ENCODE measurements at regions not wholly inside any gene's neighbourhood (a gene's known extent, or its start where the extent isn't known, plus 50 kb on each side); places are given as distances from the start of the nearest gene placed in this dataset.

DNA sequence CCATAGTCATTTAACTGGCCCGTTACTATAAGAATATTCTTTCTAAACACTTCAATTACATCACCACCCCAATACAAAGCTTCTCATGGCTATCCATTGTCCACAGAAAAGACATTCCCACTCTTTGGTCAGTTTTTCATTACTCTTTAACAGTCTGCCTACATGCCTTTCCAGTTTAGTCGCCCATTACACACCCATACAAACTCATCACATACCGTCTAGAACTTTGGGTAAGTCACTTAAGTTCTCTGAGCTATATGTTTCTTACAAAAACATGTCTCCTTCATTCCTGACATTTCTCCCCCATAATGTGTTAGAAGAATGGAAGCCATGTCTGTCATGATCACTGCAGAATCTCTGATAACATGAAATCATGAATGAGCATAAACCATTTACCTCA, 108.2 kb upstream of the STK17B start:
- no peak for ATAC-seq
- Histone ChIP-seq H3K4me1 (ENCODE audit: control insufficient read depth in 1 of 2, insufficient read depth in 2 of 2, low read length in 2 of 2) (no peaks in the 10 kb centered on the region), H3K27me3 (ENCODE audit: insufficient read depth, low read length) (no peaks in the 10 kb centered on the region), H3K9ac (ENCODE audit: low read length) (no peak overlapping the region), H3K4me2 (ENCODE audit: low read length) (no peak overlapping the region), H3K4me3 (replicated peaks in 1 of 2; ENCODE audit: low read depth in 1 of 2, low read length in 2 of 2) (no peak overlapping the region), H4K20me1 (ENCODE audit: insufficient read depth) (no peaks in the 10 kb centered on the region), H3K9me3 (ENCODE audit: control insufficient read depth in 1 of 2, insufficient read depth in 1 of 2, low read depth in 1 of 2, low read length in 2 of 2) (no peaks in the 10 kb centered on the region), H3K9me2 (ENCODE audit: insufficient read depth) (no peaks in the 10 kb centered on the region), H3K36me3 (ENCODE audit: control insufficient read depth in 1 of 2, insufficient read depth in 2 of 2, low read length in 2 of 2) (no peaks in the 10 kb centered on the region), H2AFZ (ENCODE audit: low read depth, low read length, poor library complexity, severe bottlenecking) (no peak overlapping the region), H3K27ac (ENCODE audit: low read depth, low read length) (no peak overlapping the region), H3K79me2 (ENCODE audit: insufficient read depth, low read length) (no peaks in the 10 kb centered on the region)
- DNase-seq (ENCODE audit: low read depth, low spot score) = no peak
- POLR2A ChIA-PET = no interaction called here
- intact Hi-C loops (cut with micrococcal nuclease) = loop anchor here (10.0 kb wide), 1 partner anchor 375 kb away; no protein-coding TSS in a partner anchor
- no TSS peak for BruUV-seq (replicated peaks)
- CTCF ChIA-PET = no interaction called here
- TF ChIP-seq POLR2A (IDR thresholded peaks at IDR 0.05; ENCODE audit: borderline replicate concordance, extremely low read depth, insufficient read depth, insufficient read length) = no peak
- no peak for TF ChIP-seq ZFX (IDR thresholded peaks at IDR 0.05)
- TF ChIP-seq ZNF274 (IDR thresholded peaks at IDR 0.05; ENCODE audit: low read depth, low read length) = no peak
- no peak for TF ChIP-seq JUND (IDR thresholded peaks at IDR 0.05)
- no peak for TF ChIP-seq POLR2AphosphoS5 (IDR thresholded peaks at IDR 0.05; ENCODE audit: low read depth, low read length)
- RAD21 ChIA-PET (ENCODE audit: low non-redundant PET in 1 of 2, low total read pairs in 2 of 2, uncharacterized antibody in 2 of 2, unreplicated experiment in 2 of 2) = no interaction called here

DNA sequence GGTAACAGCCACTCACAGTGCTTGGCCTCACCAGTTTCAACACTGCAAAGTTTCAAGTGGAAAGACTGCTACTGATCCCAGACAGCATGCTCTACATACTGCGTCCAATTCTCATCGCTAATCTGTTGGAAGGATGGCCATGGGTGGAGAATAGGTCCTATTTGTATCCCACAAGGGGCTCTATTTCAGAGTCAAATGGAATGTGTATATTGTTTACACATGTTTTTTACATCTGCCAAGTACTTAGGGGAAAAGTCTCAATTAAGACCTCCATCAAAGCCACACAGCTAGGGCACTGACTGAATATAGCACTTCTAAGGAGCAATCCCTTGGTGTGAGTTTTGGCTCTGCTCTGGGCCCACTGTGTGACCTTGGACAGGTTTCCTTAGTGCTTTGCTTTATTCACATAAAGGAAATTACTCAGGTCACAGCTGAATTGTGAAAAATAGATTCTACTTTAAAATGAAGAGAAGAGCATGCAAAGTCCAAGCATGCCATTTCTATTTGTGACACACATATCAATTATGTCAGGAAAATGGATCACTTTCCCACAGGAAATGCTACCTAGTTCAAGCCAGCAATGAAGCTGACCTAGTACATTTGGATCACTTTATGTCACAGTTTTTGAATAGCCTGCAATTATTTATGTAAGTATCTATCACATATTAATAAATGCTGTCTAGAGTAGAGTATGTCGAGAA, 112.9 kb upstream of the STK17B start:
- Histone ChIP-seq H4K20me1 (ENCODE audit: insufficient read depth) (no peaks in the 10 kb centered on the region), H3K9me3 (ENCODE audit: control insufficient read depth in 1 of 2, insufficient read depth in 1 of 2, low read depth in 1 of 2, low read length in 2 of 2) (no peaks in the 10 kb centered on the region), H3K4me1 (ENCODE audit: control insufficient read depth in 1 of 2, insufficient read depth in 2 of 2, low read length in 2 of 2) (no peaks in the 10 kb centered on the region), H3K4me2 (ENCODE audit: low read length) (no peak overlapping the region), H3K36me3 (ENCODE audit: control insufficient read depth in 1 of 2, insufficient read depth in 2 of 2, low read length in 2 of 2) (no peaks in the 10 kb centered on the region), H3K27me3 (ENCODE audit: insufficient read depth, low read length) (no peaks in the 10 kb centered on the region), H3K9me2 (ENCODE audit: insufficient read depth) (no peaks in the 10 kb centered on the region), H2AFZ (ENCODE audit: low read depth, low read length, poor library complexity, severe bottlenecking) (no peak overlapping the region), H3K4me3 (replicated peaks in 1 of 2; ENCODE audit: low read depth in 1 of 2, low read length in 2 of 2) (no peak overlapping the region), H3K79me2 (ENCODE audit: insufficient read depth, low read length) (no peaks in the 10 kb centered on the region), H3K27ac (ENCODE audit: low read depth, low read length) (no peak overlapping the region), H3K9ac (ENCODE audit: low read length) (no peak overlapping the region)
- ChIA-PET RAD21 (ENCODE audit: low non-redundant PET in 1 of 2, low total read pairs in 2 of 2, uncharacterized antibody in 2 of 2, unreplicated experiment in 2 of 2) (no interaction called here), POLR2A (no interaction called here), CTCF (no interaction called here)
- intact Hi-C loops (cut with micrococcal nuclease) = no loop called here
- ATAC-seq (no peak), DNase-seq (ENCODE audit: low read depth, low spot score) (no peak)
- no TSS peak for BruUV-seq (replicated peaks)
- TF ChIP-seq SP1 (IDR thresholded peaks at IDR 0.05; ENCODE audit: low read depth) (no peak), ELF1 (IDR thresholded peaks at IDR 0.05; ENCODE audit: borderline replicate concordance, low read depth) (no peak), JUND (IDR thresholded peaks at IDR 0.05) (no peak), POLR2A (IDR thresholded peaks at IDR 0.05; ENCODE audit: borderline replicate concordance, extremely low read depth, insufficient read depth, insufficient read length) (no peak), TCF7L2 (IDR thresholded peaks at IDR 0.05; ENCODE audit: borderline replicate concordance, extremely low read depth, insufficient read depth, insufficient read length) (no peak), CBX3 (IDR thresholded peaks at IDR 0.05; ENCODE audit: low read depth) (no peak), POLR2AphosphoS5 (IDR thresholded peaks at IDR 0.05; ENCODE audit: low read depth, low read length) (no peak), FOSL1 (IDR thresholded peaks at IDR 0.05; ENCODE audit: low read depth) (no peak), SRF (IDR thresholded peaks at IDR 0.05; ENCODE audit: low read depth) (no peak), EZH2 (IDR thresholded peaks at IDR 0.05) (no peak), RAD21 (IDR thresholded peaks at IDR 0.05; ENCODE audit: low read depth) (no peak), YY1 (IDR thresholded peaks at IDR 0.05; ENCODE audit: extremely low read depth, insufficient replicate concordance, low read depth, low read length) (no peak), EGR1 (IDR thresholded peaks at IDR 0.05; ENCODE audit: low read depth) (no peak)
- TF ChIP-seq, protein P1, sequence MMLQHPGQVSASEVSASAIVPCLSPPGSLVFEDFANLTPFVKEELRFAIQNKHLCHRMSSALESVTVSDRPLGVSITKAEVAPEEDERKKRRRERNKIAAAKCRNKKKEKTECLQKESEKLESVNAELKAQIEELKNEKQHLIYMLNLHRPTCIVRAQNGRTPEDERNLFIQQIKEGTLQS (IDR thresholded peaks at IDR 0.05) = no peak
- TF ChIP-seq, protein P2, sequence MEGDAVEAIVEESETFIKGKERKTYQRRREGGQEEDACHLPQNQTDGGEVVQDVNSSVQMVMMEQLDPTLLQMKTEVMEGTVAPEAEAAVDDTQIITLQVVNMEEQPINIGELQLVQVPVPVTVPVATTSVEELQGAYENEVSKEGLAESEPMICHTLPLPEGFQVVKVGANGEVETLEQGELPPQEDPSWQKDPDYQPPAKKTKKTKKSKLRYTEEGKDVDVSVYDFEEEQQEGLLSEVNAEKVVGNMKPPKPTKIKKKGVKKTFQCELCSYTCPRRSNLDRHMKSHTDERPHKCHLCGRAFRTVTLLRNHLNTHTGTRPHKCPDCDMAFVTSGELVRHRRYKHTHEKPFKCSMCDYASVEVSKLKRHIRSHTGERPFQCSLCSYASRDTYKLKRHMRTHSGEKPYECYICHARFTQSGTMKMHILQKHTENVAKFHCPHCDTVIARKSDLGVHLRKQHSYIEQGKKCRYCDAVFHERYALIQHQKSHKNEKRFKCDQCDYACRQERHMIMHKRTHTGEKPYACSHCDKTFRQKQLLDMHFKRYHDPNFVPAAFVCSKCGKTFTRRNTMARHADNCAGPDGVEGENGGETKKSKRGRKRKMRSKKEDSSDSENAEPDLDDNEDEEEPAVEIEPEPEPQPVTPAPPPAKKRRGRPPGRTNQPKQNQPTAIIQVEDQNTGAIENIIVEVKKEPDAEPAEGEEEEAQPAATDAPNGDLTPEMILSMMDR (IDR thresholded peaks at IDR 0.05 in 2 of 3, conservative IDR thresholded peaks at IDR 0.05 in 1 of 3; ENCODE audit: borderline replicate concordance in 1 of 3, insufficient read depth in 1 of 3, low read depth in 2 of 3, low read length in 2 of 3) = no peak
- TF ChIP-seq, protein P3, sequence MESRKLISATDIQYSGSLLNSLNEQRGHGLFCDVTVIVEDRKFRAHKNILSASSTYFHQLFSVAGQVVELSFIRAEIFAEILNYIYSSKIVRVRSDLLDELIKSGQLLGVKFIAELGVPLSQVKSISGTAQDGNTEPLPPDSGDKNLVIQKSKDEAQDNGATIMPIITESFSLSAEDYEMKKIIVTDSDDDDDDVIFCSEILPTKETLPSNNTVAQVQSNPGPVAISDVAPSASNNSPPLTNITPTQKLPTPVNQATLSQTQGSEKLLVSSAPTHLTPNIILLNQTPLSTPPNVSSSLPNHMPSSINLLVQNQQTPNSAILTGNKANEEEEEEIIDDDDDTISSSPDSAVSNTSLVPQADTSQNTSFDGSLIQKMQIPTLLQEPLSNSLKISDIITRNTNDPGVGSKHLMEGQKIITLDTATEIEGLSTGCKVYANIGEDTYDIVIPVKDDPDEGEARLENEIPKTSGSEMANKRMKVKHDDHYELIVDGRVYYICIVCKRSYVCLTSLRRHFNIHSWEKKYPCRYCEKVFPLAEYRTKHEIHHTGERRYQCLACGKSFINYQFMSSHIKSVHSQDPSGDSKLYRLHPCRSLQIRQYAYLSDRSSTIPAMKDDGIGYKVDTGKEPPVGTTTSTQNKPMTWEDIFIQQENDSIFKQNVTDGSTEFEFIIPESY (IDR thresholded peaks at IDR 0.05; ENCODE audit: extremely low read depth, insufficient replicate concordance, low read length) = no peak

Measured in HCT116 (cell line).